Hepatocyte (in vitro differentiated cells): ENCODE measurements at regions not wholly inside any gene's neighbourhood (a gene's known extent, or its start where the extent isn't known, plus 50 kb on each side); places are given as distances from the start of the nearest gene placed in this dataset.

Source experiments
- DNase-seq: peaks from one replicate; pipeline ENCODE4 v3.0.0-alpha.2; 2016; ENCODE audit warnings: low spot score
- H2AFZ ChIP-seq: fragments of 200-600 bp; sonication (generic); 2 replicates; pipeline ENCODE4 v1.6.0; 2016; ENCODE audit warnings: antibody characterized with exemption, mild to moderate bottlenecking
- H3K27ac ChIP-seq: fragments of 200-600 bp; sonication (generic); 2 replicates; pipeline ENCODE4 v1.5.1; 2016; ENCODE audit warnings: mild to moderate bottlenecking
- H3K27me3 ChIP-seq: fragments of 200-600 bp; sonication (generic); 2 replicates; pipeline ENCODE4 v1.6.1; 2016
- H3K36me3 ChIP-seq: fragments of 200-600 bp; sonication (generic); replicated peaks from 2 replicates; pipeline ENCODE4 v1.5.1; 2016; ENCODE audit warnings: low read depth; ENCODE audit not compliant: insufficient read depth
- H3K4me1 ChIP-seq: fragments of 200-600 bp; sonication (generic); 2 replicates; pipeline ENCODE4 v1.5.1; 2016; ENCODE audit warnings: mild to moderate bottlenecking, moderate library complexity; ENCODE audit not compliant: insufficient read depth
- H3K4me2 ChIP-seq: fragments of 200-600 bp; sonication (generic); 2 replicates; pipeline ENCODE4 v1.6.0; 2016
- H3K4me3 ChIP-seq: fragments of 200-600 bp; sonication (generic); 2 replicates; pipeline ENCODE4 v1.5.1; 2016; ENCODE audit warnings: mild to moderate bottlenecking
- H3K79me2 ChIP-seq: fragments of 200-600 bp; sonication (generic); 2 replicates; pipeline ENCODE4 v1.6.0; 2017; ENCODE audit warnings: mild to moderate bottlenecking
- H3K9me2 ChIP-seq: fragments of 200-600 bp; sonication (generic); replicated peaks from 2 replicates; pipeline ENCODE4 v1.6.0; 2017; ENCODE audit warnings: mild to moderate bottlenecking; ENCODE audit not compliant: insufficient read depth
- H3K9me3 ChIP-seq: fragments of 200-600 bp; sonication (generic); 2 replicates; pipeline ENCODE4 v1.5.1; 2016; ENCODE audit warnings: low read depth, mild to moderate bottlenecking
- H4K20me1 ChIP-seq: fragments of 200-600 bp; sonication (generic); 2 replicates; pipeline ENCODE4 v1.6.0; 2016; ENCODE audit warnings: mild to moderate bottlenecking; ENCODE audit not compliant: insufficient read depth, poor library complexity, severe bottlenecking
- EZH2 ChIP-seq: fragments of 200-600 bp; sonication (generic); IDR thresholded peaks from 2 replicates; pipeline ENCODE4 v1.6.1; 2016; ENCODE audit warnings: antibody characterized with exemption, mild to moderate bottlenecking, borderline replicate concordance
- EZH2phosphoT487 ChIP-seq: fragments of 200-600 bp; sonication (generic); IDR thresholded peaks from one replicate; pipeline ENCODE4 v1.6.1; 2018; ENCODE audit warnings: antibody characterized with exemption, mild to moderate bottlenecking, low read depth, moderate library complexity; ENCODE audit not compliant: unreplicated experiment, severe bottlenecking
- WGBS: methylation state at CpG from one replicate; pipeline ENCODE4 v1.1.6; 2016; ENCODE audit warnings: low lambda C conversion rate; ENCODE audit errors: missing lambda C conversion rate; 5-methylcytosine and 5-hydroxymethylcytosine counted together
- TF ChIP-seq, protein P1 (sequence below): fragments of 200-600 bp; sonication (generic); IDR thresholded peaks from 2 replicates; pipeline ENCODE4 v1.5.1; 2016; ENCODE audit warnings: antibody characterized with exemption, mild to moderate bottlenecking; ENCODE audit not compliant: poor library complexity

DNA sequence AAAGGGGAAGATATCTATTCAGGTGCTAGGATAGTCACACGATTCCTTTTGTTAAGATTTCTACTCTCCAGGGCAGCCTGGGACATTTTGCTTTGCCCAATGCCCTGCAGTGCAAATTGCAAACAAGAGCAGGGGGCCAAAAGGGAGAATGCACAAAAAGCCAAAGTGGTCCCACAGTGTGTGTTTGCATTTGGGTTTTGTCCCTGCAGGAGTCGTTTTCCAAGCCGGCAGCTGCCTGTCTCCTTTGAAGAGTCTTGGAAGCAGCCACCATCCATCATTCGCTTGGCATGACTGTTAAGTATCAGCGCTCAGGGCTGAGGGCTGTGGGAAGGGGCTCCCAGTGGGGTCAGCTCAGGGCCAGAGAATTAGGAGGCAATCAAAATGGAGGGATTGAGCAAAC is 184.7 kb downstream of the MIAT start:
- no peak for DNase-seq
- H3K27me3 ChIP-seq, result no peaks in the 10 kb centered on the region
- no peak overlapping the region for H2AFZ ChIP-seq
- H3K4me3 ChIP-seq, result no peak overlapping the region
- H4K20me1 ChIP-seq, result no peaks in the 10 kb centered on the region
- H3K9me2 ChIP-seq, result no peaks in the 10 kb centered on the region
- WGBS, result 40% methylated on average over 5 of the region's 5 CpGs
- TF ChIP-seq, protein P1, sequence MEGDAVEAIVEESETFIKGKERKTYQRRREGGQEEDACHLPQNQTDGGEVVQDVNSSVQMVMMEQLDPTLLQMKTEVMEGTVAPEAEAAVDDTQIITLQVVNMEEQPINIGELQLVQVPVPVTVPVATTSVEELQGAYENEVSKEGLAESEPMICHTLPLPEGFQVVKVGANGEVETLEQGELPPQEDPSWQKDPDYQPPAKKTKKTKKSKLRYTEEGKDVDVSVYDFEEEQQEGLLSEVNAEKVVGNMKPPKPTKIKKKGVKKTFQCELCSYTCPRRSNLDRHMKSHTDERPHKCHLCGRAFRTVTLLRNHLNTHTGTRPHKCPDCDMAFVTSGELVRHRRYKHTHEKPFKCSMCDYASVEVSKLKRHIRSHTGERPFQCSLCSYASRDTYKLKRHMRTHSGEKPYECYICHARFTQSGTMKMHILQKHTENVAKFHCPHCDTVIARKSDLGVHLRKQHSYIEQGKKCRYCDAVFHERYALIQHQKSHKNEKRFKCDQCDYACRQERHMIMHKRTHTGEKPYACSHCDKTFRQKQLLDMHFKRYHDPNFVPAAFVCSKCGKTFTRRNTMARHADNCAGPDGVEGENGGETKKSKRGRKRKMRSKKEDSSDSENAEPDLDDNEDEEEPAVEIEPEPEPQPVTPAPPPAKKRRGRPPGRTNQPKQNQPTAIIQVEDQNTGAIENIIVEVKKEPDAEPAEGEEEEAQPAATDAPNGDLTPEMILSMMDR, result no peak
- no peak for TF ChIP-seq EZH2phosphoT487
- TF ChIP-seq EZH2, result no peak
- no peak overlapping the region for H3K4me2 ChIP-seq
- H3K9me3 ChIP-seq, result no peaks in the 10 kb centered on the region
- no peak overlapping the region for H3K27ac ChIP-seq
- H3K79me2 ChIP-seq, result no peaks in the 10 kb centered on the region
- no peaks in the 10 kb centered on the region for H3K4me1 ChIP-seq
- H3K36me3 ChIP-seq, result no peaks in the 10 kb centered on the region

DNA sequence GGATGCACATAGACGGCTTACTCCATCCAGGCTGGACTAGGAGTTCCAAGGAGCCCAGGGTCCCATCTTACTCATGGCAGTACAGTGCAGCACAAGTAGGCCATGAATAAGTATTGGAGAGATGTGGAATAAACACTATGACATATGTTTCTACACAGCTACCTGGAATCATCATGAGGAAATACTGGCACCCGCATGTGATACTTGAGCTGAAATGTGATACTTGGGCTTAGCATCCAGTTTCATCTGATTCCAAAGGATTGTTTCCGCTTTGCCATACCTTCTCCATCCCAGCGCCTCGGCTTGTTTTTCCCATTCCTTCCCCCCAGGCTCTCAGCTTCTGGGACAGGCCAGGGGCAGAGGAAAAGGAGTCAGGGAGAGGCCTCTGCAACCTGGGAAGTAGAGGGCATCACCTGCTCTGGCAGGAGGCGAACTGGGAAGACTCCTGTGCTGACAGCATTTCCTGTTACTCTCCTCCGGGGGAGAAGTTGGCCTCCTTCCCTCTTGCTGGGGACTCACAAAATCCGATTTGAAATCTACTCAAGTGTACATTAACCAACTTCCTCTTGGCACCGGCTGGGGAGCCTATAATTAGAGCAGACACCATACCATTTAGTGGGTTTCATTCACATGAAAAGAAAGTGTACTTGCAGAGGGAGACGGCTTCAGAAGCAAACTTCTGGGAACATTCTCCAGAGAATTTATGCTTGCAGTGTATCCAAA is 187.8 kb downstream of the MIAT start:
- Histone ChIP-seq H3K27me3 (peaks cover 7% of the 10 kb centered on the region), H3K27ac (no peak overlapping the region), H3K9me3 (no peaks in the 10 kb centered on the region), H3K79me2 (no peaks in the 10 kb centered on the region), H3K4me2 (no peak overlapping the region), H3K36me3 (no peaks in the 10 kb centered on the region), H3K4me3 (no peak overlapping the region), H4K20me1 (no peaks in the 10 kb centered on the region), H2AFZ (no peak overlapping the region), H3K4me1 (no peaks in the 10 kb centered on the region), H3K9me2 (no peaks in the 10 kb centered on the region)
- 66% methylated on average over 10 of the region's 10 CpGs for WGBS
- DNase-seq, result no peak
- TF ChIP-seq, protein P1, result no peak
- TF ChIP-seq EZH2phosphoT487, result no peak
- TF ChIP-seq EZH2, result no peak

DNA sequence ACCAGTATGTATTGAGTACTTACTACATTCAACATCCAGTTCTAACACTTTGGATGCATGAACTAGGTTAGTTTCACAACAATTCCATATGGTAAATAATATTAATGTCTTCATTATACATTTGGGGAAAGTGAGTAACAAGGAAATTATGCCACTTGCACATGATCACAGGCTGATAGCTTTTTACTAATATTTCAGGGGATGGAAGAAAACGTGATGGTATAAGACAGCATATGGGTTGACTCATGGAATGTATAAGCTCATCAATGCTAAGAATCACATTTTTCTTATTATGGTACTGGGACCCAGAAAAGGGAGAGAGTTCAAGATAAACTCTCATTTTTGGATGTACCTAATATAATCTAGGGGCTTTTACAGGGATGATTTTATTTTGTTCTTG is 188.7 kb downstream of the MIAT start:
- TF ChIP-seq EZH2phosphoT487 (no peak), EZH2 (no peak)
- TF ChIP-seq, protein P1, result no peak
- no peaks in the 10 kb centered on the region for H3K9me3 ChIP-seq
- H3K9me2 ChIP-seq, result no peaks in the 10 kb centered on the region
- H3K36me3 ChIP-seq, result no peaks in the 10 kb centered on the region
- no peak overlapping the region for H3K4me3 ChIP-seq
- peaks cover 16% of the 10 kb centered on the region for H3K27me3 ChIP-seq
- H3K79me2 ChIP-seq, result no peaks in the 10 kb centered on the region
- no peak for DNase-seq
- no peaks in the 10 kb centered on the region for H3K4me1 ChIP-seq
- no peak overlapping the region for H2AFZ ChIP-seq
- H3K4me2 ChIP-seq, result no peak overlapping the region
- WGBS, result 80% methylated on average over 1 of the region's 1 CpG
- H4K20me1 ChIP-seq, result no peaks in the 10 kb centered on the region
- H3K27ac ChIP-seq, result no peak overlapping the region
